ENCODE measurements at regions not wholly inside any gene's neighbourhood (a gene's known extent, or its start where the extent isn't known, plus 50 kb on each side); places are given as distances from the start of the nearest gene placed in this dataset.

DNA sequence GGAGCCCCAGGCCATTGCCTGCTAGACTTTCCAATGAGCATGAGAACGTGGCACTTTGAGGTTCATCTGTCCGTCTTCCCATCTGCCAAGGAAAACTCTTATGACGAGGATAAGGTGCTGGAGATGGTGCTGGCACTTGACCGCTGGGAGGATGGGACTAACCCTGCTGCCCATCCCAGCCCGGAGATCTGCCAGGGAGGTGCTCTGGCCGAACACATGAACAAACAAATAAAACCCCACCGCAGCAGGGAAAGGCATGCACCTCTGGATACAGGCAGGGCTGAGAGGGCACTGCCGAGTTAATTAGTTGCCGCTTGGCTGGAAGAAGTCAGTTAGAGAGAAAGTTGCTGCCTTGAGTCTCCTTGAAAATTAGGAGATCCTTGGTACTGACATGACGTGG is 308.4 kb downstream of the AJAP1 start (continued):
- TF ChIP-seq, protein P1, sequence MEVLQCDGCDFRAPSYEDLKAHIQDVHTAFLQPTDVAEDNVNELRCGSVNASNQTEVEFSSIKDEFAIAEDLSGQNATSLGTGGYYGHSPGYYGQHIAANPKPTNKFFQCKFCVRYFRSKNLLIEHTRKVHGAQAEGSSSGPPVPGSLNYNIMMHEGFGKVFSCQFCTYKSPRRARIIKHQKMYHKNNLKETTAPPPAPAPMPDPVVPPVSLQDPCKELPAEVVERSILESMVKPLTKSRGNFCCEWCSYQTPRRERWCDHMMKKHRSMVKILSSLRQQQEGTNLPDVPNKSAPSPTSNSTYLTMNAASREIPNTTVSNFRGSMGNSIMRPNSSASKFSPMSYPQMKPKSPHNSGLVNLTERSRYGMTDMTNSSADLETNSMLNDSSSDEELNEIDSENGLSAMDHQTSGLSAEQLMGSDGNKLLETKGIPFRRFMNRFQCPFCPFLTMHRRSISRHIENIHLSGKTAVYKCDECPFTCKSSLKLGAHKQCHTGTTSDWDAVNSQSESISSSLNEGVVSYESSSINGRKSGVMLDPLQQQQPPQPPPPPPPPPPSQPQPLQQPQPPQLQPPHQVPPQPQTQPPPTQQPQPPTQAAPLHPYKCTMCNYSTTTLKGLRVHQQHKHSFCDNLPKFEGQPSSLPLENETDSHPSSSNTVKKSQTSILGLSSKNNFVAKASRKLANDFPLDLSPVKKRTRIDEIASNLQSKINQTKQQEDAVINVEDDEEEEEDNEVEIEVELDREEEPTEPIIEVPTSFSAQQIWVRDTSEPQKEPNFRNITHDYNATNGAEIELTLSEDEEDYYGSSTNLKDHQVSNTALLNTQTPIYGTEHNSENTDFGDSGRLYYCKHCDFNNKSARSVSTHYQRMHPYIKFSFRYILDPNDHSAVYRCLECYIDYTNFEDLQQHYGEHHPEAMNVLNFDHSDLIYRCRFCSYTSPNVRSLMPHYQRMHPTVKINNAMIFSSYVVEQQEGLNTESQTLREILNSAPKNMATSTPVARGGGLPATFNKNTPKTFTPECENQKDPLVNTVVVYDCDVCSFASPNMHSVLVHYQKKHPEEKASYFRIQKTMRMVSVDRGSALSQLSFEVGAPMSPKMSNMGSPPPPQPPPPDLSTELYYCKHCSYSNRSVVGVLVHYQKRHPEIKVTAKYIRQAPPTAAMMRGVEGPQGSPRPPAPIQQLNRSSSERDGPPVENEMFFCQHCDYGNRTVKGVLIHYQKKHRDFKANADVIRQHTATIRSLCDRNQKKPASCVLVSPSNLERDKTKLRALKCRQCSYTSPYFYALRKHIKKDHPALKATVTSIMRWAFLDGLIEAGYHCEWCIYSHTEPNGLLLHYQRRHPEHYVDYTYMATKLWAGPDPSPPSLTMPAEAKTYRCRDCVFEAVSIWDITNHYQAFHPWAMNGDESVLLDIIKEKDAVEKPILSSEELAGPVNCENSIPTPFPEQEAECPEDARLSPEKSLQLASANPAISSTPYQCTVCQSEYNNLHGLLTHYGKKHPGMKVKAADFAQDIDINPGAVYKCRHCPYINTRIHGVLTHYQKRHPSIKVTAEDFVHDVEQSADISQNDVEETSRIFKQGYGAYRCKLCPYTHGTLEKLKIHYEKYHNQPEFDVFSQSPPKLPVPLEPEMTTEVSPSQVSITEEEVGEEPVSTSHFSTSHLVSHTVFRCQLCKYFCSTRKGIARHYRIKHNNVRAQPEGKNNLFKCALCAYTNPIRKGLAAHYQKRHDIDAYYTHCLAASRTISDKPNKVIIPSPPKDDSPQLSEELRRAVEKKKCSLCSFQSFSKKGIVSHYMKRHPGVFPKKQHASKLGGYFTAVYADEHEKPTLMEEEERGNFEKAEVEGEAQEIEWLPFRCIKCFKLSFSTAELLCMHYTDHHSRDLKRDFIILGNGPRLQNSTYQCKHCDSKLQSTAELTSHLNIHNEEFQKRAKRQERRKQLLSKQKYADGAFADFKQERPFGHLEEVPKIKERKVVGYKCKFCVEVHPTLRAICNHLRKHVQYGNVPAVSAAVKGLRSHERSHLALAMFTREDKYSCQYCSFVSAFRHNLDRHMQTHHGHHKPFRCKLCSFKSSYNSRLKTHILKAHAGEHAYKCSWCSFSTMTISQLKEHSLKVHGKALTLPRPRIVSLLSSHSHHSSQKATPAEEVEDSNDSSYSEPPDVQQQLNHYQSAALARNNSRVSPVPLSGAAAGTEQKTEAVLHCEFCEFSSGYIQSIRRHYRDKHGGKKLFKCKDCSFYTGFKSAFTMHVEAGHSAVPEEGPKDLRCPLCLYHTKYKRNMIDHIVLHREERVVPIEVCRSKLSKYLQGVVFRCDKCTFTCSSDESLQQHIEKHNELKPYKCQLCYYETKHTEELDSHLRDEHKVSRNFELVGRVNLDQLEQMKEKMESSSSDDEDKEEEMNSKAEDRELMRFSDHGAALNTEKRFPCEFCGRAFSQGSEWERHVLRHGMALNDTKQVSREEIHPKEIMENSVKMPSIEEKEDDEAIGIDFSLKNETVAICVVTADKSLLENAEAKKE (CRISPR knock-in tag; IDR thresholded peaks at IDR 0.05): no peak
- TF ChIP-seq, protein P2, sequence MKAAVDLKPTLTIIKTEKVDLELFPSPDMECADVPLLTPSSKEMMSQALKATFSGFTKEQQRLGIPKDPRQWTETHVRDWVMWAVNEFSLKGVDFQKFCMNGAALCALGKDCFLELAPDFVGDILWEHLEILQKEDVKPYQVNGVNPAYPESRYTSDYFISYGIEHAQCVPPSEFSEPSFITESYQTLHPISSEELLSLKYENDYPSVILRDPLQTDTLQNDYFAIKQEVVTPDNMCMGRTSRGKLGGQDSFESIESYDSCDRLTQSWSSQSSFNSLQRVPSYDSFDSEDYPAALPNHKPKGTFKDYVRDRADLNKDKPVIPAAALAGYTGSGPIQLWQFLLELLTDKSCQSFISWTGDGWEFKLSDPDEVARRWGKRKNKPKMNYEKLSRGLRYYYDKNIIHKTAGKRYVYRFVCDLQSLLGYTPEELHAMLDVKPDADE (IDR thresholded peaks at IDR 0.05): no peak
- TF ChIP-seq, protein P3, sequence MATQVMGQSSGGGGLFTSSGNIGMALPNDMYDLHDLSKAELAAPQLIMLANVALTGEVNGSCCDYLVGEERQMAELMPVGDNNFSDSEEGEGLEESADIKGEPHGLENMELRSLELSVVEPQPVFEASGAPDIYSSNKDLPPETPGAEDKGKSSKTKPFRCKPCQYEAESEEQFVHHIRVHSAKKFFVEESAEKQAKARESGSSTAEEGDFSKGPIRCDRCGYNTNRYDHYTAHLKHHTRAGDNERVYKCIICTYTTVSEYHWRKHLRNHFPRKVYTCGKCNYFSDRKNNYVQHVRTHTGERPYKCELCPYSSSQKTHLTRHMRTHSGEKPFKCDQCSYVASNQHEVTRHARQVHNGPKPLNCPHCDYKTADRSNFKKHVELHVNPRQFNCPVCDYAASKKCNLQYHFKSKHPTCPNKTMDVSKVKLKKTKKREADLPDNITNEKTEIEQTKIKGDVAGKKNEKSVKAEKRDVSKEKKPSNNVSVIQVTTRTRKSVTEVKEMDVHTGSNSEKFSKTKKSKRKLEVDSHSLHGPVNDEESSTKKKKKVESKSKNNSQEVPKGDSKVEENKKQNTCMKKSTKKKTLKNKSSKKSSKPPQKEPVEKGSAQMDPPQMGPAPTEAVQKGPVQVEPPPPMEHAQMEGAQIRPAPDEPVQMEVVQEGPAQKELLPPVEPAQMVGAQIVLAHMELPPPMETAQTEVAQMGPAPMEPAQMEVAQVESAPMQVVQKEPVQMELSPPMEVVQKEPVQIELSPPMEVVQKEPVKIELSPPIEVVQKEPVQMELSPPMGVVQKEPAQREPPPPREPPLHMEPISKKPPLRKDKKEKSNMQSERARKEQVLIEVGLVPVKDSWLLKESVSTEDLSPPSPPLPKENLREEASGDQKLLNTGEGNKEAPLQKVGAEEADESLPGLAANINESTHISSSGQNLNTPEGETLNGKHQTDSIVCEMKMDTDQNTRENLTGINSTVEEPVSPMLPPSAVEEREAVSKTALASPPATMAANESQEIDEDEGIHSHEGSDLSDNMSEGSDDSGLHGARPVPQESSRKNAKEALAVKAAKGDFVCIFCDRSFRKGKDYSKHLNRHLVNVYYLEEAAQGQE (IDR thresholded peaks at IDR 0.05; ENCODE audit: unreplicated experiment): no peak
- no peak for TF ChIP-seq ZNF331 (CRISPR knock-in tag; IDR thresholded peaks at IDR 0.05; ENCODE audit: low read depth)
- no peak for TF ChIP-seq STAT1 (IDR thresholded peaks at IDR 0.05; ENCODE audit: unreplicated experiment)
- no peak for TF ChIP-seq CREB1 (CRISPR knock-in tag; IDR thresholded peaks at IDR 0.05; ENCODE audit: low read depth)
- TF ChIP-seq, protein P4, sequence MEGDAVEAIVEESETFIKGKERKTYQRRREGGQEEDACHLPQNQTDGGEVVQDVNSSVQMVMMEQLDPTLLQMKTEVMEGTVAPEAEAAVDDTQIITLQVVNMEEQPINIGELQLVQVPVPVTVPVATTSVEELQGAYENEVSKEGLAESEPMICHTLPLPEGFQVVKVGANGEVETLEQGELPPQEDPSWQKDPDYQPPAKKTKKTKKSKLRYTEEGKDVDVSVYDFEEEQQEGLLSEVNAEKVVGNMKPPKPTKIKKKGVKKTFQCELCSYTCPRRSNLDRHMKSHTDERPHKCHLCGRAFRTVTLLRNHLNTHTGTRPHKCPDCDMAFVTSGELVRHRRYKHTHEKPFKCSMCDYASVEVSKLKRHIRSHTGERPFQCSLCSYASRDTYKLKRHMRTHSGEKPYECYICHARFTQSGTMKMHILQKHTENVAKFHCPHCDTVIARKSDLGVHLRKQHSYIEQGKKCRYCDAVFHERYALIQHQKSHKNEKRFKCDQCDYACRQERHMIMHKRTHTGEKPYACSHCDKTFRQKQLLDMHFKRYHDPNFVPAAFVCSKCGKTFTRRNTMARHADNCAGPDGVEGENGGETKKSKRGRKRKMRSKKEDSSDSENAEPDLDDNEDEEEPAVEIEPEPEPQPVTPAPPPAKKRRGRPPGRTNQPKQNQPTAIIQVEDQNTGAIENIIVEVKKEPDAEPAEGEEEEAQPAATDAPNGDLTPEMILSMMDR (conservative IDR thresholded peaks at IDR 0.05; ENCODE audit: low read depth in 2 of 2): no peak
- TF ChIP-seq ZNF114 (CRISPR knock-in tag; IDR thresholded peaks at IDR 0.05): no peak
- no peak for TF ChIP-seq NANOG (IDR thresholded peaks at IDR 0.05; ENCODE audit: borderline replicate concordance)
